ENCODE measurements at regions not wholly inside any gene's neighbourhood (a gene's known extent, or its start where the extent isn't known, plus 50 kb on each side); places are given as distances from the start of the nearest gene placed in this dataset.

GRCh38 chrX:7635604-7636003 lies 207.4 kb upstream of the VCX start:
- Histone ChIP-seq H3K79me2 (ENCODE audit: control insufficient read depth, insufficient read depth, low read length) (no peaks in the 10 kb centered on the region), H2AFZ (ENCODE audit: control insufficient read depth, low read length) (no peak overlapping the region), H3K27me3 (ENCODE audit: control insufficient read depth, extremely low read depth, insufficient read depth, low read length) (no peaks in the 10 kb centered on the region), H3K9me3 (ENCODE audit: control insufficient read depth, low read depth, low read length) (no peaks in the 10 kb centered on the region), H4K20me1 (ENCODE audit: control insufficient read depth, extremely low read depth, insufficient read depth, low read length) (no peaks in the 10 kb centered on the region), H3K27ac (ENCODE audit: control insufficient read depth, insufficient read depth, low read length) (no peak overlapping the region), H3K4me2 (ENCODE audit: control insufficient read depth, extremely low read depth, insufficient read depth, low read depth, low read length) (no peak overlapping the region), H3K4me1 (ENCODE audit: control insufficient read depth, extremely low read depth, insufficient read depth, low read length) (no peaks in the 10 kb centered on the region), H3K36me3 (ENCODE audit: control insufficient read depth in 2 of 2, extremely low read depth in 1 of 2, insufficient read depth in 2 of 2, low read length in 2 of 2) (no peaks in the 10 kb centered on the region), H3K9me1 (ENCODE audit: control insufficient read depth, extremely low read depth, insufficient read depth, low read length) (no peaks in the 10 kb centered on the region), H3K9ac (ENCODE audit: control insufficient read depth, extremely low read depth, insufficient read depth, low read length) (no peak overlapping the region), H3K4me3 (ENCODE audit: control insufficient read depth in 2 of 3, extremely low read depth in 1 of 3, insufficient read depth in 2 of 3, low read depth in 1 of 3, low read length in 3 of 3) (no peak overlapping the region)
- dilution Hi-C loops (cut with MboI; ENCODE audit: extremely low pct_ligation_motif_present, low sequenced_read_pairs), result no loop called here
- no peak for TF ChIP-seq CTCF (optimal IDR thresholded peaks at IDR 0.05 in 1 of 3, IDR thresholded peaks at IDR 0.05 in 1 of 3, conservative IDR thresholded peaks at IDR 0.05 in 1 of 3; ENCODE audit: extremely low read depth in 1 of 3, insufficient read depth in 2 of 3, low read length in 3 of 3)
- DNase-seq (ENCODE audit: low read depth, low spot score), result no peak
- no peak for FAIRE-seq

- FAIRE-seq (no peak), DNase-seq (ENCODE audit: low read depth, low spot score) (no peak)
- no peaks in the 10 kb centered on the region for H3K36me3 ChIP-seq (ENCODE audit: control insufficient read depth in 2 of 2, extremely low read depth in 1 of 2, insufficient read depth in 2 of 2, low read length in 2 of 2)
- no peak overlapping the region for H3K4me2 ChIP-seq (ENCODE audit: control insufficient read depth, extremely low read depth, insufficient read depth, low read depth, low read length)
- H3K9ac ChIP-seq (ENCODE audit: control insufficient read depth, extremely low read depth, insufficient read depth, low read length), result no peak overlapping the region
- no peaks in the 10 kb centered on the region for H3K9me1 ChIP-seq (ENCODE audit: control insufficient read depth, extremely low read depth, insufficient read depth, low read length)
- no peaks in the 10 kb centered on the region for H3K4me1 ChIP-seq (ENCODE audit: control insufficient read depth, extremely low read depth, insufficient read depth, low read length)
- no peak overlapping the region for H2AFZ ChIP-seq (ENCODE audit: control insufficient read depth, low read length)
- H3K27me3 ChIP-seq (ENCODE audit: control insufficient read depth, extremely low read depth, insufficient read depth, low read length), result no peaks in the 10 kb centered on the region
- H3K4me3 ChIP-seq (ENCODE audit: control insufficient read depth in 2 of 3, extremely low read depth in 1 of 3, insufficient read depth in 2 of 3, low read depth in 1 of 3, low read length in 3 of 3), result no peak overlapping the region
- H3K79me2 ChIP-seq (ENCODE audit: control insufficient read depth, insufficient read depth, low read length), result no peaks in the 10 kb centered on the region
- no peaks in the 10 kb centered on the region for H3K9me3 ChIP-seq (ENCODE audit: control insufficient read depth, low read depth, low read length)
- dilution Hi-C loops (cut with MboI; ENCODE audit: extremely low pct_ligation_motif_present, low sequenced_read_pairs), result no loop called here
- TF ChIP-seq CTCF (optimal IDR thresholded peaks at IDR 0.05 in 1 of 3, IDR thresholded peaks at IDR 0.05 in 1 of 3, conservative IDR thresholded peaks at IDR 0.05 in 1 of 3; ENCODE audit: extremely low read depth in 1 of 3, insufficient read depth in 2 of 3, low read length in 3 of 3), result no peak
- no peak for TF ChIP-seq EZH2 (IDR thresholded peaks at IDR 0.05; ENCODE audit: low read length)
- no peak overlapping the region for H3K27ac ChIP-seq (ENCODE audit: control insufficient read depth, insufficient read depth, low read length)
- H4K20me1 ChIP-seq (ENCODE audit: control insufficient read depth, extremely low read depth, insufficient read depth, low read length), result no peaks in the 10 kb centered on the region
Measured at GRCh38 chrX:7620560-7620959, 222.4 kb upstream of the VCX start.

Measured in keratinocyte (primary cell).